ENCODE measurements at regions not wholly inside any gene's neighbourhood (a gene's known extent, or its start where the extent isn't known, plus 50 kb on each side); places are given as distances from the start of the nearest gene placed in this dataset.

GRCh38 chr14:38855513-38855912 lies 247.5 kb downstream of the SEC23A start:
- intact Hi-C loops (cut with DNase I; ENCODE audit: low total_unique reads): no loop called here
- no peaks in the 10 kb centered on the region for H3K9me3 ChIP-seq
- H3K27me3 ChIP-seq: no peaks in the 10 kb centered on the region
- DNase-seq: no peak
- TF ChIP-seq POLR2A (IDR thresholded peaks at IDR 0.05) (no peak), POLR2AphosphoS5 (IDR thresholded peaks at IDR 0.05) (no peak), EP300 (IDR thresholded peaks at IDR 0.05) (no peak), CTCF (IDR thresholded peaks at IDR 0.05) (no peak)
- no peaks in the 10 kb centered on the region for H3K4me1 ChIP-seq
- 51 to 74% (median 55%) methylated on average over 2 of the region's 2 CpGs for WGBS, 5 donors
- no peaks in the 10 kb centered on the region for H3K36me3 ChIP-seq
- no peak overlapping the region for H3K27ac ChIP-seq
- no peak overlapping the region for H3K4me3 ChIP-seq

- DNase-seq: no peak
- TF ChIP-seq POLR2A (IDR thresholded peaks at IDR 0.05) (no peak), EP300 (IDR thresholded peaks at IDR 0.05) (no peak), CTCF (IDR thresholded peaks at IDR 0.05) (no peak), POLR2AphosphoS5 (IDR thresholded peaks at IDR 0.05) (no peak)
- intact Hi-C loops (cut with DNase I; ENCODE audit: low total_unique reads): no loop called here
- Histone ChIP-seq H3K4me3 (no peak overlapping the region), H3K36me3 (no peaks in the 10 kb centered on the region), H3K4me1 (no peaks in the 10 kb centered on the region), H3K9me3 (no peaks in the 10 kb centered on the region), H3K27ac (no peak overlapping the region), H3K27me3 (no peaks in the 10 kb centered on the region)
- 83 to 91% (median 87%) methylated on average over 3 of the region's 3 CpGs for WGBS, 5 donors
Measured at GRCh38 chr14:38851111-38851510, 251.9 kb downstream of the SEC23A start.

- no peaks in the 10 kb centered on the region for H3K4me1 ChIP-seq
- DNase-seq: no peak
- H3K36me3 ChIP-seq: no peaks in the 10 kb centered on the region
- no peak for TF ChIP-seq EP300 (IDR thresholded peaks at IDR 0.05)
- intact Hi-C loops (cut with DNase I; ENCODE audit: low total_unique reads): no loop called here
- no peak overlapping the region for H3K27ac ChIP-seq
- WGBS, 5 donors: 90 to 100% (median 97%) methylated on average over 1 of the region's 1 CpG
- no peaks in the 10 kb centered on the region for H3K9me3 ChIP-seq
- no peaks in the 10 kb centered on the region for H3K27me3 ChIP-seq
- no peak overlapping the region for H3K4me3 ChIP-seq
Measured at GRCh38 chr14:38850664-38851063, 252.4 kb downstream of the SEC23A start.

GRCh38 chr14:38848243-38848935 lies 254.6 kb downstream of the SEC23A start:
- Histone ChIP-seq H3K4me1 (no peaks in the 10 kb centered on the region), H3K9me3 (no peaks in the 10 kb centered on the region), H3K4me3 (no peak overlapping the region), H3K27me3 (no peaks in the 10 kb centered on the region), H3K27ac (no peak overlapping the region), H3K36me3 (no peaks in the 10 kb centered on the region)
- TF ChIP-seq POLR2A (IDR thresholded peaks at IDR 0.05) (no peak), CTCF (IDR thresholded peaks at IDR 0.05) (no peak), POLR2AphosphoS5 (IDR thresholded peaks at IDR 0.05) (no peak), EP300 (IDR thresholded peaks at IDR 0.05) (no peak)
- WGBS, 5 donors: 54 to 72% (median 56%) methylated on average over 2 of the region's 2 CpGs
- intact Hi-C loops (cut with DNase I; ENCODE audit: low total_unique reads): no loop called here
- no peak for DNase-seq

GRCh38 chr14:38847161-38847560 lies 255.9 kb downstream of the SEC23A start:
- Histone ChIP-seq H3K9me3 (no peaks in the 10 kb centered on the region), H3K4me1 (no peaks in the 10 kb centered on the region), H3K4me3 (no peak overlapping the region), H3K36me3 (no peaks in the 10 kb centered on the region), H3K27me3 (no peaks in the 10 kb centered on the region), H3K27ac (no peak overlapping the region)
- WGBS, 5 donors: 41 to 52% (median 49%) methylated on average over 3 of the region's 3 CpGs
- intact Hi-C loops (cut with DNase I; ENCODE audit: low total_unique reads): no loop called here
- no peak for DNase-seq
- TF ChIP-seq EP300 (IDR thresholded peaks at IDR 0.05) (no peak), POLR2AphosphoS5 (IDR thresholded peaks at IDR 0.05) (no peak), CTCF (IDR thresholded peaks at IDR 0.05) (no peak), POLR2A (IDR thresholded peaks at IDR 0.05) (no peak)

All from stomach (tissue), 8 donors.